DND-41 (cell line): ENCODE measurements at regions not wholly inside any gene's neighbourhood (a gene's known extent, or its start where the extent isn't known, plus 50 kb on each side); places are given as distances from the start of the nearest gene placed in this dataset.

ENCODE experiments used
- EZH2 ChIP-seq: IDR thresholded peaks from 3 replicates; pipeline ENCODE4 v1.6.1; 2012; ENCODE audit warnings: borderline replicate concordance, low read depth, mild to moderate bottlenecking, moderate library complexity, low read length, inconsistent platforms; ENCODE audit not compliant: severe bottlenecking
- TF ChIP-seq, protein P1 (sequence below): IDR thresholded peaks from 2 replicates; pipeline ENCODE4 v1.5.1; 2012; ENCODE audit warnings: borderline replicate concordance, low read length, moderate library complexity, mild to moderate bottlenecking; ENCODE audit not compliant: poor library complexity, severe bottlenecking; ENCODE audit errors: extremely low read depth

DNA sequence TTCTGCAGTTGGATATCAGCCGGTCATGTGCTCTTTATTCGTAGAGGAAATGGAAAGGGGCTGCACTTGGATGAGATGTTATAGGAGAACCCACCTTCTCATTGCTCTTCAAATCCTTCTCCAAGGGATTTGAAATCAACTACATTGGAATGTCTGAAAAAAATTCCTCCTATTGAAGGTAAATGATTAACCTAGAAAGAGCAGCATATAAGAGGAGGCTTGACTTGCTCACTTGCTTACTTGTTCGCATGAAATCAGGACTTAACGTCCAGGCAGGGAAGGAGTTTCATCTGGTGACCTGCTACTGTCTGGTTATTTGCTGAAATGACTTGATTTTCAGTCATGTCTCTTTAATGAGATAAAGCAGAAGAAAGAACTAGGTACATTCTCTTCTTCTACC, 338.4 kb upstream of the NOCT start:
- TF ChIP-seq, protein P1, sequence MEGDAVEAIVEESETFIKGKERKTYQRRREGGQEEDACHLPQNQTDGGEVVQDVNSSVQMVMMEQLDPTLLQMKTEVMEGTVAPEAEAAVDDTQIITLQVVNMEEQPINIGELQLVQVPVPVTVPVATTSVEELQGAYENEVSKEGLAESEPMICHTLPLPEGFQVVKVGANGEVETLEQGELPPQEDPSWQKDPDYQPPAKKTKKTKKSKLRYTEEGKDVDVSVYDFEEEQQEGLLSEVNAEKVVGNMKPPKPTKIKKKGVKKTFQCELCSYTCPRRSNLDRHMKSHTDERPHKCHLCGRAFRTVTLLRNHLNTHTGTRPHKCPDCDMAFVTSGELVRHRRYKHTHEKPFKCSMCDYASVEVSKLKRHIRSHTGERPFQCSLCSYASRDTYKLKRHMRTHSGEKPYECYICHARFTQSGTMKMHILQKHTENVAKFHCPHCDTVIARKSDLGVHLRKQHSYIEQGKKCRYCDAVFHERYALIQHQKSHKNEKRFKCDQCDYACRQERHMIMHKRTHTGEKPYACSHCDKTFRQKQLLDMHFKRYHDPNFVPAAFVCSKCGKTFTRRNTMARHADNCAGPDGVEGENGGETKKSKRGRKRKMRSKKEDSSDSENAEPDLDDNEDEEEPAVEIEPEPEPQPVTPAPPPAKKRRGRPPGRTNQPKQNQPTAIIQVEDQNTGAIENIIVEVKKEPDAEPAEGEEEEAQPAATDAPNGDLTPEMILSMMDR: no peak
- TF ChIP-seq EZH2: no peak
